Uterus (tissue), 3 donors: ENCODE measurements at regions not wholly inside any gene's neighbourhood (a gene's known extent, or its start where the extent isn't known, plus 50 kb on each side); places are given as distances from the start of the nearest gene placed in this dataset.
"Not testable (repeated sequence)": the region's sequence is repeated elsewhere in the genome, so short reads cannot be mapped to it uniquely, and the experiment has no call there.

Experiments used
- DNase-seq, 2 donors: peaks; one replicate each; pipeline ENCODE4 v3.0.0-alpha.2; 2019 to 2020
- H3K27ac ChIP-seq, 2 donors: fragments of 200-600 bp; sonication (generic); 1 replicate in 1 of 2; 2 replicates in 1 of 2; pipeline ENCODE4 v1.5.1; 2016 to 2018
- H3K27me3 ChIP-seq, 2 donors: fragments of 200-600 bp; sonication (generic); one replicate each; pipeline ENCODE4 v1.5.1; 2018 to 2019; ENCODE audit warnings: control low read depth in 1 of 2
- H3K36me3 ChIP-seq, 2 donors: fragments of 200-600 bp; sonication (generic); one replicate each; pipeline ENCODE4 v1.5.1; 2019; ENCODE audit warnings: control low read depth in 1 of 2
- H3K4me1 ChIP-seq, 2 donors: fragments of 200-600 bp; sonication (generic); one replicate each; pipeline ENCODE4 v1.5.1; 2018 to 2019; ENCODE audit warnings: control low read depth in 1 of 2
- H3K4me3 ChIP-seq, 2 donors: fragments of 200-600 bp; sonication (generic); 1 replicate in 1 of 2; 2 replicates in 1 of 2; pipeline ENCODE4 v1.5.1; 2018 to 2019; ENCODE audit warnings: mild to moderate bottlenecking in 1 of 2
- H3K9me3 ChIP-seq, 2 donors: fragments of 200-600 bp; sonication (generic); one replicate each; pipeline ENCODE4 v1.5.1; 2019; ENCODE audit warnings: control low read depth in 1 of 2
- POLR2A ChIP-seq, 2 donors: fragments of 450-650 bp; IDR thresholded peaks; one replicate each; pipeline ENCODE4 v1.6.1; 2016; ENCODE audit warnings: antibody characterized with exemption in 2 of 2, mild to moderate bottlenecking in 1 of 2, moderate library complexity in 1 of 2
- intact Hi-C: fragments of 100-400 bp; cut with DNase I; formaldehyde crosslinking; loops from one replicate; pipeline ENCODE4 v1.15.1; 2023; ENCODE audit warnings: low total_unique reads
- TF ChIP-seq, protein P1 (sequence below), 4 experiments: fragments of 200-600 bp in 2 of 4; fragments of 450-650 bp in 2 of 4; sonication (generic) in 2 of 4; IDR thresholded peaks; one replicate each; pipeline ENCODE4 v1.5.1; 2016 to 2019; ENCODE audit warnings: antibody characterized with exemption in 4 of 4, mild to moderate bottlenecking in 2 of 4, moderate library complexity in 1 of 4
- donor health status: DM: yes; HTN: yes; CAD: no.

DNA sequence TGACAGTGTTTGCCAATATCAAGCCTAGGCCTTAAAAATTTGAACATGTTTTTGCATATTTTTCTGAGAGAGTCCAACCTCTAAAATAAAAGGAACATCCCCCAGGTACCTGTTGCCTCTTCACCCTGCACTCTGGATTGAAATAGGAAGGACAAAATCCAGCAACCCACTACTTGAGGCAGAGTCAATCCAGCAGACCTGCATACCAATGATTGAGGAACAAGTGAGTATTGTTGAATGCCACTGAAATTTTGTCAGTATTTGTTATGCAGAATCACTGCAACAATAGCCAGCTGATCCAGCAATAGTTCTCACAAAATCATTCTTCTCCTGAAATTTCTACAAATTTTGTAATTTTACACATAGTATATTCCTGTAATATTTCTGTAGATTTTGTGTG, 460.6 kb upstream of the FOXG1 start:
- Histone ChIP-seq H3K36me3 (no peaks in the 10 kb centered on the region), H3K27ac (no peak overlapping the region), H3K9me3 (no peaks in the 10 kb centered on the region), H3K27me3 (no peaks in the 10 kb centered on the region), H3K4me3 (no peak overlapping the region), H3K4me1 (no peaks in the 10 kb centered on the region)
- intact Hi-C loops: no loop called here
- DNase-seq: no peak
- TF ChIP-seq, protein P1, sequence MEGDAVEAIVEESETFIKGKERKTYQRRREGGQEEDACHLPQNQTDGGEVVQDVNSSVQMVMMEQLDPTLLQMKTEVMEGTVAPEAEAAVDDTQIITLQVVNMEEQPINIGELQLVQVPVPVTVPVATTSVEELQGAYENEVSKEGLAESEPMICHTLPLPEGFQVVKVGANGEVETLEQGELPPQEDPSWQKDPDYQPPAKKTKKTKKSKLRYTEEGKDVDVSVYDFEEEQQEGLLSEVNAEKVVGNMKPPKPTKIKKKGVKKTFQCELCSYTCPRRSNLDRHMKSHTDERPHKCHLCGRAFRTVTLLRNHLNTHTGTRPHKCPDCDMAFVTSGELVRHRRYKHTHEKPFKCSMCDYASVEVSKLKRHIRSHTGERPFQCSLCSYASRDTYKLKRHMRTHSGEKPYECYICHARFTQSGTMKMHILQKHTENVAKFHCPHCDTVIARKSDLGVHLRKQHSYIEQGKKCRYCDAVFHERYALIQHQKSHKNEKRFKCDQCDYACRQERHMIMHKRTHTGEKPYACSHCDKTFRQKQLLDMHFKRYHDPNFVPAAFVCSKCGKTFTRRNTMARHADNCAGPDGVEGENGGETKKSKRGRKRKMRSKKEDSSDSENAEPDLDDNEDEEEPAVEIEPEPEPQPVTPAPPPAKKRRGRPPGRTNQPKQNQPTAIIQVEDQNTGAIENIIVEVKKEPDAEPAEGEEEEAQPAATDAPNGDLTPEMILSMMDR (IDR thresholded peaks at IDR 0.05): no peak
- TF ChIP-seq POLR2A (IDR thresholded peaks at IDR 0.05): no peak

DNA sequence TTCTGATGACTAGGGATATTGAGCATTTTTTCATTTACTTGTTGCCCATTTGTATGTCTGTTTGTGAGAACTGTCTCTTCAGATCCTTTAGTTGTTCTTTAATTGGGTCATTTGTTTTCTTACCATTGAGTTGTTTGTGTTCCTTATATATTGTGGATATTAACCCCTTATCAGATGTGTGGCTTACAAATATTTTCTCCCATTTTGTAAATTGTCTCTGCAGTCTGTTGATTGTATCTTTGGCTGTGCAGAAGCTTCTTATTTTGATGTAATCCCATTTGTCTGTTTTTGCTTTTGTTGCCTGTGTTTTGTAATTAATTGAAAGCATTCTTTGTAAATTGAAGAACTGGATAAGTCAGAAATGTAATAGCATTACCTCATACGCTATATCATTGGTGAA, 459.1 kb upstream of the FOXG1 start:
- intact Hi-C loops: no loop called here
- Histone ChIP-seq H3K9me3 (no peaks in the 10 kb centered on the region), H3K4me1 (no peaks in the 10 kb centered on the region), H3K27ac (no peak overlapping the region), H3K4me3 (no peak overlapping the region), H3K27me3 (no peaks in the 10 kb centered on the region), H3K36me3 (no peaks in the 10 kb centered on the region)
- no peak for DNase-seq
- TF ChIP-seq POLR2A (IDR thresholded peaks at IDR 0.05): no peak
- TF ChIP-seq, protein P1 (IDR thresholded peaks at IDR 0.05): no peak

DNA sequence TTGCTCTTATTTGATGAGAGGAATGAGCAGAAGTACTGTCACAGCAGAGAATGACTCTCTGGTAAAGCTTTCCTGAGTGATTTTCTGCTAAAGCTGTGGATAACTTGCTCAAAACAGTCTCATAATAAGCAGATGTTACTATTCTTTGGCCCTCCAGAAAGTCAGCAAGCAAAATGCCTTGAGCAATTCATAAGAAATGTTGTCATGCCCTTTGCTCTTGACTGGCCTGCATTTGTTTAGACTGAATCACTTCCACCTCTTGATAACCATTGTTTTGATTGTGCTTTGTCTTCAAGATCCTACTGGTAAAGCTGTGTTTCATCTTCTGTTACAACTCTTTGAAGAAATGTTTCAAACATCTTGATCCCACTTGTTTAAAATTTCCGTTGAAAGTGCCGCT, 457.9 kb upstream of the FOXG1 start:
- no peak overlapping the region for H3K27ac ChIP-seq

DNA sequence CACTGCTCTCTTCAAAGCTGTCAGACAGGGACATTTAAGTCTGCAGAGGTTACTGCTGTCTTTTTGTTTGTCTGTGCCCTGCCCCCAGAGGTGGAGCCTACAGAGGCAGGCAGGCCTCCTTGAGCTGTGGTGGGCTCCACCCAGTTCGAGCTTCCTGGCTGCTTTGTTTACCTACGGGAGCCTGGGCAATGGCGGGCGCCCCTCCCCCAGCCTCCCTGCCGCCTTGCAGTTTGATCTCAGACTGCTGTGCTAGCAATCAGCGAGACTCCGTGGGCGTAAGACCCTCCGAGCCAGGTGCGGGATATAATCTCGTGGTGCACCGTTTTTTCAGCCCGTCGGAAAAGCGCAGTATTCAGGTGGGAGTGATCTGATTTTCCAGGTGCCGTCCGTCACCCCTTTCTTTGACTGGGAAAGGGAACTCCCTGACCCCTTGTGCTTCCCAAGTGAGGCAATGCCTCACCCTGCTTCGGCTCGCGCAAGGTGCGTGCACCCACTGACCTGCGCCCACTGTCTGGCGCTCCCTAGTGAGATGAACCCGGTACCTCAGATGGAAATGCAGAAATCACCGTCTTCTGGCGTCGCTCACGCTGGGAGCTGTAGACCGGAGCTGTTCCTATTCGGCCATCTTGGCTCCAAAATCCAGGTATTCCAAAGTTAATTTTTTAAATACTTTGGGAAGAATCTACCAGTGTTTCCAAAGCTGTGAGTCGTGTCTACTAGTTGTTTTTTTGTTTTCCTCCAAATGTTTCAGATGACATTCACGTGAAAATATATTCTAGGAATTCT, 448.5 kb upstream of the FOXG1 start:
- H3K4me3 ChIP-seq, H3K9me3 ChIP-seq, H3K4me1 ChIP-seq, H3K27me3 ChIP-seq, intact Hi-C loops, H3K36me3 ChIP-seq, DNase-seq, H3K27ac ChIP-seq: not testable (repeated sequence)

More for the DNA sequence above, 457.9 kb upstream of the FOXG1 start:
- no peaks in the 10 kb centered on the region for H3K27me3 ChIP-seq
- no peaks in the 10 kb centered on the region for H3K36me3 ChIP-seq
- DNase-seq: no peak
- no peak overlapping the region for H3K4me3 ChIP-seq
- intact Hi-C loops: no loop called here
- no peaks in the 10 kb centered on the region for H3K4me1 ChIP-seq
- TF ChIP-seq, protein P1 (IDR thresholded peaks at IDR 0.05): no peak
- no peak for TF ChIP-seq POLR2A (IDR thresholded peaks at IDR 0.05)
- H3K9me3 ChIP-seq: no peaks in the 10 kb centered on the region

DNA sequence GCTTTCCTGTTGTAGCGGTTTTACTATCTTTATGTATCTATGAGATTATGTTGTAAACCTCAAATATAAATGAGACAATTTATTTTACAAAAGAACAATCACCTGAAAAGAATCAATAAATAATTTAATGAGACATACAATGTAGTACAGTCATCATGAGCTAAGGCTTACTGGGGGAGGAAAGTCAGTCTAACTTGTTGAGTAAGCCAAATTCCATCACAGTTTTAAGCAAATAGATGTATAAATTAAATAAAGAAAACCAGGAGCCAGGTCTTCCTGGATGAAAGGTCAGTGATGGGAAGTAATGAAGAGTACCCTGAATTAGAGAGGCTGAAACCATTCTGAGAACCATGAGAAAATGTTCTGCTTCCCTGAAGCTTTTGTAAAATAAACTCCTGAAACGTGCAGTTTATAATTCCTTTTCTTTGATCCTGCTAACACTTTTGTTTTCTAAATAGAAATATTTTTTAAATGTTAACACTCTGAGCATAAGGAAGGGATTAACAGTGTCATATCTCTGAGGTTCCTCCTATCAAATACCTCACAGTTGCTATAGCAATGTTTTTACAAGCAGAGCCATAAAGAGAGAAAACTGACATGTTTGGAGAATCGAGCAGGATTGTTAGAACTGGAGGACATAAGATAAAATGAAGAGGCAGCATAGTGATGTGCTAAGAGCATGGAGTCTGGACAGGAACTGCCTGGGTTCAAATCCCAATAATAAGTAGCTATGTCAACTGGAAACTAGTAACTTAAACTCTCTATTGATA, 444.9 kb upstream of the FOXG1 start:
- no peak overlapping the region for H3K27ac ChIP-seq
- intact Hi-C loops: no loop called here
- TF ChIP-seq POLR2A (IDR thresholded peaks at IDR 0.05): no peak
- TF ChIP-seq, protein P1 (IDR thresholded peaks at IDR 0.05): no peak
- no peaks in the 10 kb centered on the region for H3K4me1 ChIP-seq
- no peaks in the 10 kb centered on the region for H3K36me3 ChIP-seq
- no peaks in the 10 kb centered on the region for H3K9me3 ChIP-seq
- no peaks in the 10 kb centered on the region for H3K27me3 ChIP-seq
- H3K4me3 ChIP-seq: no peak overlapping the region
- no peak for DNase-seq
